Vagina (tissue), 2 donors: ENCODE measurements at regions not wholly inside any gene's neighbourhood (a gene's known extent, or its start where the extent isn't known, plus 50 kb on each side); places are given as distances from the start of the nearest gene placed in this dataset.

Experiments
- POLR2AphosphoS5 ChIP-seq, 2 donors: sonication (generic); formaldehyde crosslinking; IDR thresholded peaks; one replicate each; pipeline ENCODE4 v1.9.0; 2017; ENCODE audit warnings: antibody characterized with exemption in 2 of 2, mild to moderate bottlenecking in 2 of 2, low read depth in 1 of 2; ENCODE audit not compliant: insufficient read depth in 1 of 2
- TF ChIP-seq, protein P1 (sequence below), 3 experiments: fragments of 450-650 bp in 2 of 3; fragments of 200-600 bp in 1 of 3; sonication (generic) in 1 of 3; IDR thresholded peaks; one replicate each; pipeline ENCODE4 v1.5.1; 2017 to 2019; ENCODE audit warnings: antibody characterized with exemption in 3 of 3, mild to moderate bottlenecking in 2 of 3, moderate library complexity in 2 of 3

DNA sequence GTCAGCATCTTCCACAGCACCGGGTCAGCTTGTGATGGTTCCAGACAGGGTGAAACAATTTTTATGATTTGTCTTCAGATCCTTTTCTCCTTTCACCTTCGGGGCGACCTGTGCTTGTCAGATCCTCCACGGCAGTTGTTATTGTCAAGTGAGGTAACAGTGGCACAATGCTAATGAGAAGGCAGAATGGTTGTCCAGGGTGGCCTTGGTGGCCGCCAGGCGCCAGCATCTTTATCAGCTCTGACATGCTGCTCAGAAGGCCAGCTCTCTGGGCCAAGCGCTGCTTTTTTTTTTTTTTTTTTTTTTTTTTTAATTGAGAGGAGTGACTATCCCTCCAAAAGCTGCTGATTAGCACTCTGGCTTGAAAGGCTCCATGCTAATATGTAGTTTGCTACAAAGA lies 52.3 kb upstream of the MGAT5 start:
- TF ChIP-seq, protein P1, sequence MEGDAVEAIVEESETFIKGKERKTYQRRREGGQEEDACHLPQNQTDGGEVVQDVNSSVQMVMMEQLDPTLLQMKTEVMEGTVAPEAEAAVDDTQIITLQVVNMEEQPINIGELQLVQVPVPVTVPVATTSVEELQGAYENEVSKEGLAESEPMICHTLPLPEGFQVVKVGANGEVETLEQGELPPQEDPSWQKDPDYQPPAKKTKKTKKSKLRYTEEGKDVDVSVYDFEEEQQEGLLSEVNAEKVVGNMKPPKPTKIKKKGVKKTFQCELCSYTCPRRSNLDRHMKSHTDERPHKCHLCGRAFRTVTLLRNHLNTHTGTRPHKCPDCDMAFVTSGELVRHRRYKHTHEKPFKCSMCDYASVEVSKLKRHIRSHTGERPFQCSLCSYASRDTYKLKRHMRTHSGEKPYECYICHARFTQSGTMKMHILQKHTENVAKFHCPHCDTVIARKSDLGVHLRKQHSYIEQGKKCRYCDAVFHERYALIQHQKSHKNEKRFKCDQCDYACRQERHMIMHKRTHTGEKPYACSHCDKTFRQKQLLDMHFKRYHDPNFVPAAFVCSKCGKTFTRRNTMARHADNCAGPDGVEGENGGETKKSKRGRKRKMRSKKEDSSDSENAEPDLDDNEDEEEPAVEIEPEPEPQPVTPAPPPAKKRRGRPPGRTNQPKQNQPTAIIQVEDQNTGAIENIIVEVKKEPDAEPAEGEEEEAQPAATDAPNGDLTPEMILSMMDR (IDR thresholded peaks at IDR 0.05), result no peak
- TF ChIP-seq POLR2AphosphoS5 (IDR thresholded peaks at IDR 0.05; ENCODE audit: insufficient read depth in 1 of 2, low read depth in 1 of 2), result no peak
